GM13976 (cell line): ENCODE measurements at regions not wholly inside any gene's neighbourhood (a gene's known extent, or its start where the extent isn't known, plus 50 kb on each side); places are given as distances from the start of the nearest gene placed in this dataset.
"Not testable (repeated sequence)": the region's sequence is repeated elsewhere in the genome, so short reads cannot be mapped to it uniquely, and the experiment has no call there.

Experiments
- DNase-seq: peaks from one replicate; pipeline ENCODE4 v3.0.0; 2012; ENCODE audit warnings: low spot score
- in situ Hi-C: fragments of 300-500 bp; cut with MboI; formaldehyde crosslinking; loops from one replicate; pipeline ENCODE4 v1.12.0; 2022; ENCODE audit warnings: low sequenced_read_pairs, mixed read lengths, inconsistent platforms; ENCODE audit not compliant: unreplicated experiment
- TF ChIP-seq, protein P1 (sequence below): IDR thresholded peaks from 2 replicates; pipeline ENCODE4 v1.5.1; 2012; ENCODE audit warnings: borderline replicate concordance, mild to moderate bottlenecking; ENCODE audit not compliant: insufficient read depth; ENCODE audit errors: extremely low read depth, missing control alignments, control extremely low read depth

DNA sequence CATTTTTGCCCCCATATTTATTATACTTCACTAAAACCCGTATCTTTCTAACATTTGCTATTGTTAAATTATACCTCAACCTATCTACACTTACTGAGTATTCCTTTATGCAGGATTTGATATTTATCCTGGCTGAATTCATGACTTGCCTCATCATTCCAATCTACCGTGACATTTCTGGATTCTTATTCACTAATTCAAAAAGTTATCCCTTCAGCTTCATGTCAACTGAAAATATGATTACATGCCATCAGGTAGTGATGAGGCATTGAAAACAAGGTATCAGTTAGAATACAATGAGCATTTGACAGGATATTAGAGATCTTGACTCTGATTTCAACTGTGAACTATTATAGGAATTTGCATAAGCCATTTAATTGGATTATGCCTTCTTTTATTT lies 2171.9 kb upstream of the WWC1 start:
- TF ChIP-seq, protein P1, sequence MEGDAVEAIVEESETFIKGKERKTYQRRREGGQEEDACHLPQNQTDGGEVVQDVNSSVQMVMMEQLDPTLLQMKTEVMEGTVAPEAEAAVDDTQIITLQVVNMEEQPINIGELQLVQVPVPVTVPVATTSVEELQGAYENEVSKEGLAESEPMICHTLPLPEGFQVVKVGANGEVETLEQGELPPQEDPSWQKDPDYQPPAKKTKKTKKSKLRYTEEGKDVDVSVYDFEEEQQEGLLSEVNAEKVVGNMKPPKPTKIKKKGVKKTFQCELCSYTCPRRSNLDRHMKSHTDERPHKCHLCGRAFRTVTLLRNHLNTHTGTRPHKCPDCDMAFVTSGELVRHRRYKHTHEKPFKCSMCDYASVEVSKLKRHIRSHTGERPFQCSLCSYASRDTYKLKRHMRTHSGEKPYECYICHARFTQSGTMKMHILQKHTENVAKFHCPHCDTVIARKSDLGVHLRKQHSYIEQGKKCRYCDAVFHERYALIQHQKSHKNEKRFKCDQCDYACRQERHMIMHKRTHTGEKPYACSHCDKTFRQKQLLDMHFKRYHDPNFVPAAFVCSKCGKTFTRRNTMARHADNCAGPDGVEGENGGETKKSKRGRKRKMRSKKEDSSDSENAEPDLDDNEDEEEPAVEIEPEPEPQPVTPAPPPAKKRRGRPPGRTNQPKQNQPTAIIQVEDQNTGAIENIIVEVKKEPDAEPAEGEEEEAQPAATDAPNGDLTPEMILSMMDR = no peak
- in situ Hi-C loops = no loop called here
- no peak for DNase-seq

DNA sequence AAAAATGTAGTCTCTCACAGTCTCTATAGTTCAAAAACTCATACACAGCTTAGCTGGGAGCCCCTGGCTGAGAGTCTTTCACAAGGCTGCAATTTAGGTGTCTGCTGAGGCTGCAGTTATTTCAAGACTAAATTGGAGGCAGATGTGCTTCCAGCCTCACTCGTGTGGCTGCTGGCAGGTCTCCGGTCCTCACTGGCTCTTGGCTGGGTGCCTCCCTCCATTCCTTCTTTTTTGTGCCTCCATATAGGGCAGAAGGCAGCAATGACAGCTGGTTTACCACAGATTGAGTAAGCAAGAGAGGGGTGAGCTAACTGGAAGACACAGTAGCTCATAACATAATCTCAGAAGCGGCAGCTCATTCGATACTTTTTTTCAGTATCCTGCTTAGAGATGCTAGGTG lies 2167.7 kb upstream of the WWC1 start:
- TF ChIP-seq, protein P1 = no peak
- in situ Hi-C loops = no loop called here
- no peak for DNase-seq

DNA sequence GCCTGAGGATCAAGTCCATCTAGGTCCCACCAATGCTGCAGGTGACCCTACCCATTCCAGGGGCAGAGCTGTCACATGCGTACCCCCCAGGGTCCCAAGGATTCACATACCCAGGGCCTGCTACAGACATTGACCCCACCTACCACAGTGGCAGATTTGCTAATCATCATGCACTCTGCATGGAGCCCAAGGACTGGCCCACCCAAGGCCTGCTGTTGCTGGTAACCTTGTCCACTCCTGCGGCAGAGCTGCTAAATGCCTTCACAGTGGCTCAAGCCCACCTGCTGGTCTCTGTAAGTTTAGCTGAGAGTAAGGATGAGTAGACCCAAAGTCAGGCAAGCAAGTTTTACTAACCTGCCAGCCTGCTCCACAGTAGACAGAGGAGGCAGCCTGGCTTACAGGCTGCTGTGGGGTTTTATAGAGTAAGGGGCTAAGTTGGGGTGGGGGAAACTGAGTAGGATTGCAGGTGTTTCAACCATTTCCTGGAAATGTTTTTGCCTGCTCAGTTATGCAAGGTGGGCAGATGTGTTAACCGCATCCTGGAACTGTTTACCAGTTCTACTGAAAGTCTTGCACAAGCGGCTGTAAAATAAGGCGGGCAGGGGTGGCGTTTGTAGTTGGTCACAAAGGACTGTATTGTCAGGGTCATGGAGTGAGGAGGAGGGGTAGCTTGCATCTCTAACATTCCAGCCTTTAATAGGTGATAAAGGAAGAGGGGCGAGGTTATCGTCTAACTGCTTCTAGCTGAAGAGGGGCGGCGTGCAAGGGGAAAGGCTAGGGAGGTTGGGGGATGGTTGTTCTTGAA lies 2163.5 kb upstream of the WWC1 start:
- no peak for DNase-seq
- TF ChIP-seq, protein P1 = no peak
- in situ Hi-C loops = no loop called here

DNA sequence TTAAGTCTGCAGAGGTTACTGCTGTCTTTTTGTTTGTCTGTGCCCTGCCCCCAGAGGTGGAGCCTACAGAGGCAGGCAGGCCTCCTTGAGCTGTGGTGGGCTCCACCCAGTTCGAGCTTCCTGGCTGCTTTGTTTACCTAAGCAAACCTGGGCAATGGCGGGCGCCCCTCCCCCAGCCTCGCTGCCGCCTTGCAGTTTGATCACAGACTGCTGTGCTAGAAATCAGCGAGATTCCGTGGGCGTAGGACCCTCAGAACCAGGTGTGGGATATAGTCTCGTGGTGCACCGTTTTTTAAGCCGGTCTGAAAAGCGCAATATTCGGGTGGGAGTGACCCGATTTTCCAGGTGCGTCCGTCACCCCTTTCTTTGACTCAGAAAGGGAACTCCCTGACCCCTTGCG lies 2146.3 kb upstream of the WWC1 start:
- in situ Hi-C loops, DNase-seq: not testable (repeated sequence)

DNA sequence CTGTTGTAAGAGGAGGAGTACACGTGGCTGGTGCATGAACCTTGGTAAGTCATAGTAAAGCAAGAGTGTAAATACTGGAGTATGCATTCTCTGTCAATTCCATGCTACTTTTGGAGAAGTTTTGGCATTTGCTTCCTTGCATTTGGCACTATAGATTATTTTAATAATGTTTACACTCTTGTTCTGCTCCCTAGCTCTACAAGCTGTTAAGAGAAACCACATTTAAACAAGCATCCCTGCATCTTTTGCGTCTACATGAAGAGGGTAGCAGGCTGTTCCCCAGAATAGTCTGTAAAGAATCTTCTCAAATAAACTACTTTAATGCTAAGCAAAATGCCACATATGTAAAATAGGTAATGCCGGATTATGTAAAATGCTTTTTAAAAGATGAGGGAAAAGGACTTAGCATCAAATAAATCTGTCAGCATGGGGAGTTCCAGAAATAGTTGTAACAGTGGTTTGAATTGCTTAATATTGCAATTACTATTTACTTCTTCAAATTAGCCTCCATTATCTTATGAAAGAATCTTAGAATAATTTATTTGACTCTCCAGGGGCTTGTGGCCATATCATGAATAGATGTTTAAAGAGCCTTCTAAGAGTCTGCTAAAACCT lies 2127.3 kb upstream of the WWC1 start:
- no peak for DNase-seq
- TF ChIP-seq, protein P1 = no peak
- in situ Hi-C loops = no loop called here

DNA sequence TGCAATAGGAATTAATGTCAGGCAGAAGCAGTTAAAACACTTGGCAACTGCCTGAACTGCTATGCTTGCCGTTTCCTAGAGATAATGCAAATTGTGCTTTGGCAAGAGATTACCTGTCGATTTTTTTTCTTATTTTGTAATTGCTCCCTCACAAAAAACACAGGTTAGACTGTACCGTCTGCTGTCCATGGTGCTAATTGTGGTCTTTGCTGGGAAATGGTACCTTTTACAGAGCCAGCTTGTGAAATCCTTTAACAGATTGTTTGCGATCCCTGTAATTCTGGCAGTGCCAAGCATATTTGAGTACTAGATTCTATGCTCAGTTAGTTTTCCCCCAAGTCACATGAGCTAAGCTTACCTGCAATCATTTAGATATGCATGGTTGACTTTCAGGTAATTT lies 2125.8 kb upstream of the WWC1 start:
- in situ Hi-C loops = no loop called here
- TF ChIP-seq, protein P1 = no peak
- no peak for DNase-seq

DNA sequence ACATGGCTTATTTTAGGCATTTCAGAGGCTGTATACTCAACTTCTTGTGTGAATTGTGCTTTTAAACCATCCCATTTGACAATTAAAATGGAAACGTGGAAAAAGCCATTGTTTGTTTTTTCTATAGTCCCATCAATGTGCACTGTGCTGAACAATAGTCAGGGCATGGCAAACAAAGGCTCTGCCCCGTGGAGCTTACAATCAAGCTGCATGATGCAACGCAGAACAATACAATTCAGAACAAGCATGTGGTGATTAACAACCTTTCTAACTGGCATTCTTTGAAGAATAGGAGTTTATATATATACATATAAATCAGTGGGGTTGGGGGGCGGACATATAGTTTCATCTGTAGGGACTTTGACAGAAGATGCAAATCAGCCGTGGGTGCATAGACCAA lies 2125.4 kb upstream of the WWC1 start:
- DNase-seq = no peak
- in situ Hi-C loops = no loop called here

More for the DNA sequence above, 2125.4 kb upstream of the WWC1 start:
- TF ChIP-seq, protein P1 = no peak
